SU-DHL-6 (cell line): ENCODE measurements at regions not wholly inside any gene's neighbourhood (a gene's known extent, or its start where the extent isn't known, plus 50 kb on each side); places are given as distances from the start of the nearest gene placed in this dataset.

Source experiments
- H2AFZ ChIP-seq: fragments of 200-600 bp; sonication (generic); 2 replicates; pipeline ENCODE4 v1.6.1; 2014; ENCODE audit warnings: low read depth, mild to moderate bottlenecking, moderate library complexity, mixed read lengths, antibody characterized with exemption, low read length; ENCODE audit not compliant: severe bottlenecking
- H3F3A ChIP-seq: fragments of 200-600 bp; shearing (Covaris generic); 2 replicates; pipeline ENCODE4 v1.6.0; 2016; ENCODE audit warnings: antibody characterized with exemption, mild to moderate bottlenecking; ENCODE audit not compliant: insufficient read depth
- H3K27ac ChIP-seq: fragments of 200-600 bp; sonication (generic); 2 replicates; pipeline ENCODE4 v1.5.1; 2016; ENCODE audit warnings: low read depth, mild to moderate bottlenecking, low read length, moderate library complexity, mixed read lengths
- H3K27me3 ChIP-seq: fragments of 200-600 bp; sonication (generic), shearing (Covaris generic); 2 replicates; pipeline ENCODE4 v1.6.0; 2014; ENCODE audit warnings: mild to moderate bottlenecking, low read length
- H3K36me3 ChIP-seq: fragments of 200-600 bp; sonication (generic); 2 replicates; pipeline ENCODE4 v1.6.1; 2014; ENCODE audit warnings: mild to moderate bottlenecking, low read length, mixed read lengths
- H3K4me2 ChIP-seq: fragments of 300-600, 200-600 bp; shearing (Covaris generic), sonication (generic); 2 replicates; pipeline ENCODE4 v1.6.0; 2014; ENCODE audit warnings: low read length, low read depth, mild to moderate bottlenecking; ENCODE audit not compliant: poor library complexity, severe bottlenecking
- H3K4me3 ChIP-seq: fragments of 200-600 bp; sonication (generic); 2 replicates; pipeline ENCODE4 v1.5.1; 2014; ENCODE audit warnings: antibody characterized with exemption, low read length, mild to moderate bottlenecking, mixed read lengths; ENCODE audit not compliant: insufficient read depth, poor library complexity, severe bottlenecking
- H3K79me2 ChIP-seq: fragments of 200-600 bp; sonication (generic); 2 replicates; pipeline ENCODE4 v1.6.1; 2014; ENCODE audit warnings: mild to moderate bottlenecking, low read length, moderate library complexity; ENCODE audit not compliant: insufficient read depth
- H3K9ac ChIP-seq: fragments of 200-600 bp; sonication (generic); 2 replicates; pipeline ENCODE4 v1.7.0; 2014; ENCODE audit warnings: mild to moderate bottlenecking, low read length
- H3K9me2 ChIP-seq: fragments of 200-600 bp; sonication (generic); replicated peaks from 2 replicates; pipeline ENCODE4 v1.6.1; 2014; ENCODE audit warnings: low read length; ENCODE audit not compliant: insufficient read depth
- H3K9me3 ChIP-seq: fragments of 200-600 bp; sonication (generic); 2 replicates; pipeline ENCODE4 v1.6.1; 2014; ENCODE audit warnings: low read length, mixed read lengths; ENCODE audit not compliant: insufficient read depth
- H4K20me1 ChIP-seq: fragments of 200-600 bp; sonication (generic); 2 replicates; pipeline ENCODE4 v1.6.1; 2014; ENCODE audit warnings: low read depth, mild to moderate bottlenecking, antibody characterized with exemption, low read length, moderate library complexity, mixed read lengths
- CTCF ChIP-seq: fragments of 200-600 bp; sonication (generic); IDR thresholded peaks from one replicate; pipeline ENCODE4 v1.5.1; 2017; ENCODE audit warnings: antibody characterized with exemption, mild to moderate bottlenecking, low read length, moderate library complexity; ENCODE audit not compliant: insufficient read depth, poor library complexity, severe bottlenecking
- EZH2phosphoT487 ChIP-seq: fragments of 200-600 bp; sonication (generic), shearing (Covaris generic); conservative IDR thresholded peaks from 2 replicates; pipeline ENCODE4 v1.6.1; 2018; ENCODE audit warnings: mild to moderate bottlenecking, antibody characterized with exemption, low read length, moderate library complexity, mixed read lengths

GRCh38 chr12:131378176-131378842, 332.6 kb upstream of the SFSWAP start:
- Histone ChIP-seq H3K9me3 (no peaks in the 10 kb centered on the region), H3K27me3 (no peaks in the 10 kb centered on the region), H4K20me1 (no peaks in the 10 kb centered on the region), H3K9me2 (no peaks in the 10 kb centered on the region), H3K79me2 (no peaks in the 10 kb centered on the region), H3K4me2 (no peak overlapping the region), H2AFZ (no peak overlapping the region), H3K36me3 (no peaks in the 10 kb centered on the region), H3K9ac (no peak overlapping the region), H3K4me3 (no peak overlapping the region), H3K27ac (no peak overlapping the region), H3F3A (no peaks in the 10 kb centered on the region)
- TF ChIP-seq CTCF (no peak), EZH2phosphoT487 (no peak)

GRCh38 chr12:131378861-131379665, 331.8 kb upstream of the SFSWAP start:
- H2AFZ ChIP-seq: no peak overlapping the region
- H3K27me3 ChIP-seq: no peaks in the 10 kb centered on the region
- H3K4me3 ChIP-seq: no peak overlapping the region
- no peak overlapping the region for H3K9ac ChIP-seq
- no peak overlapping the region for H3K27ac ChIP-seq
- H3K4me2 ChIP-seq: no peak overlapping the region
- no peaks in the 10 kb centered on the region for H3K79me2 ChIP-seq
- no peaks in the 10 kb centered on the region for H3F3A ChIP-seq
- H3K9me3 ChIP-seq: no peaks in the 10 kb centered on the region
- no peaks in the 10 kb centered on the region for H3K36me3 ChIP-seq
- TF ChIP-seq CTCF: no peak
- TF ChIP-seq EZH2phosphoT487: no peak
- H4K20me1 ChIP-seq: no peaks in the 10 kb centered on the region
- H3K9me2 ChIP-seq: no peaks in the 10 kb centered on the region

GRCh38 chr12:131379738-131380137, 331.2 kb upstream of the SFSWAP start:
- no peak overlapping the region for H2AFZ ChIP-seq
- H3F3A ChIP-seq: no peaks in the 10 kb centered on the region
- no peaks in the 10 kb centered on the region for H3K27me3 ChIP-seq
- no peak overlapping the region for H3K4me2 ChIP-seq
- H3K27ac ChIP-seq: no peak overlapping the region
- no peaks in the 10 kb centered on the region for H3K79me2 ChIP-seq
- H3K36me3 ChIP-seq: no peaks in the 10 kb centered on the region
- no peak overlapping the region for H3K4me3 ChIP-seq
- TF ChIP-seq EZH2phosphoT487 (no peak), CTCF (no peak)
- no peaks in the 10 kb centered on the region for H3K9me2 ChIP-seq
- H3K9ac ChIP-seq: no peak overlapping the region
- H4K20me1 ChIP-seq: no peaks in the 10 kb centered on the region
- no peaks in the 10 kb centered on the region for H3K9me3 ChIP-seq
